ENCODE measurements at regions not wholly inside any gene's neighbourhood (a gene's known extent, or its start where the extent isn't known, plus 50 kb on each side); places are given as distances from the start of the nearest gene placed in this dataset.

DNA sequence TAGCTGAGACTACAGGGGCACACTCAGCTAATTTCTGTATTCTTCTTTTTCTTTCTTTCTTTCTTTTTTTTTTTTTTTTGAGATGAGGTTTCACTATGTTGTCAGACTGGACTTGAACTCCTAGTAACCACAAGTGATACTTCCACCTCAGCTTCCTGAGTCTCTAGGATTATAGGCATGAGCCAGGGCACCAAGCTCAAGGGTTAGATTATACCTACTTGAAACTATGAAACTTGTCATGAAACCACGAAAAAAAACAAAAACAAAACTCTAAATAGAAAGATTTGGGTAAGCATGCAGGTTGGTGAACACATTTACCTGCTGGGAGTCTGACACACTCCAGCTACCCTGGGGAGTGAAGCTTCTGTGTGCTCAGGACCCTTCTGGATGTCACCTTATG lies 2250.4 kb downstream of the MRPL39 start:
- Mint-ChIP-seq H3K36me3 (ENCODE audit: low read depth) (no peaks in the 10 kb centered on the region), H3K9me3 (ENCODE audit: low read depth) (peaks cover 39% of the 10 kb centered on the region), H3K4me3 (ENCODE audit: unreplicated experiment) (no peak overlapping the region), H3K27ac (ENCODE audit: unreplicated experiment) (no peak overlapping the region), H3K27me3 (ENCODE audit: low read depth) (no peaks in the 10 kb centered on the region), H3K4me1 (ENCODE audit: low read depth) (no peaks in the 10 kb centered on the region)
- TF ChIP-seq, protein P1, sequence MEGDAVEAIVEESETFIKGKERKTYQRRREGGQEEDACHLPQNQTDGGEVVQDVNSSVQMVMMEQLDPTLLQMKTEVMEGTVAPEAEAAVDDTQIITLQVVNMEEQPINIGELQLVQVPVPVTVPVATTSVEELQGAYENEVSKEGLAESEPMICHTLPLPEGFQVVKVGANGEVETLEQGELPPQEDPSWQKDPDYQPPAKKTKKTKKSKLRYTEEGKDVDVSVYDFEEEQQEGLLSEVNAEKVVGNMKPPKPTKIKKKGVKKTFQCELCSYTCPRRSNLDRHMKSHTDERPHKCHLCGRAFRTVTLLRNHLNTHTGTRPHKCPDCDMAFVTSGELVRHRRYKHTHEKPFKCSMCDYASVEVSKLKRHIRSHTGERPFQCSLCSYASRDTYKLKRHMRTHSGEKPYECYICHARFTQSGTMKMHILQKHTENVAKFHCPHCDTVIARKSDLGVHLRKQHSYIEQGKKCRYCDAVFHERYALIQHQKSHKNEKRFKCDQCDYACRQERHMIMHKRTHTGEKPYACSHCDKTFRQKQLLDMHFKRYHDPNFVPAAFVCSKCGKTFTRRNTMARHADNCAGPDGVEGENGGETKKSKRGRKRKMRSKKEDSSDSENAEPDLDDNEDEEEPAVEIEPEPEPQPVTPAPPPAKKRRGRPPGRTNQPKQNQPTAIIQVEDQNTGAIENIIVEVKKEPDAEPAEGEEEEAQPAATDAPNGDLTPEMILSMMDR (IDR thresholded peaks at IDR 0.05), result no peak
- DNase-seq (ENCODE audit: low spot score), result no peak

DNA sequence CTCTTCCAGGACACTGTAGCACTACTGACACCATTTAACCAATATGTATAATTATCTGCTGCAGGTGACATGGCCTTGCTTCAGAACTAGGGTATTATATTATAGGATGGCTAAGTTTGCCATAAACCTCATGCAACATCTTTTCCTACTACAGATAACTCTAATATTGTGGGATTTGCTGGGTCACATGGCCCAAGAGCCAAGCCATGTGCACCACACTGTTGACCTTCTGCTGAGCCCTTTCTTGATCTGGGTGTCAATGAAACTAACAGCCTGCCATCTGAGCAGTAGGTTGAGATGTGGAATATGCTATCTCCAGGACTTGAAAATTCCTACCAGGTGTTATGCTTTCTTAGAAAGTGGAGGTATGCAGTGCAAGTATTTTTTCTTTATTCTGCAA lies 2291.1 kb downstream of the MRPL39 start:
- Mint-ChIP-seq H3K4me1 (ENCODE audit: low read depth) (no peaks in the 10 kb centered on the region), H3K27me3 (ENCODE audit: low read depth) (no peaks in the 10 kb centered on the region), H3K36me3 (ENCODE audit: low read depth) (no peaks in the 10 kb centered on the region), H3K4me3 (ENCODE audit: unreplicated experiment) (no peak overlapping the region), H3K9me3 (ENCODE audit: low read depth) (peaks cover 24% of the 10 kb centered on the region), H3K27ac (ENCODE audit: unreplicated experiment) (no peak overlapping the region)
- TF ChIP-seq, protein P1 (IDR thresholded peaks at IDR 0.05), result no peak
- no peak for DNase-seq (ENCODE audit: low spot score)

DNA sequence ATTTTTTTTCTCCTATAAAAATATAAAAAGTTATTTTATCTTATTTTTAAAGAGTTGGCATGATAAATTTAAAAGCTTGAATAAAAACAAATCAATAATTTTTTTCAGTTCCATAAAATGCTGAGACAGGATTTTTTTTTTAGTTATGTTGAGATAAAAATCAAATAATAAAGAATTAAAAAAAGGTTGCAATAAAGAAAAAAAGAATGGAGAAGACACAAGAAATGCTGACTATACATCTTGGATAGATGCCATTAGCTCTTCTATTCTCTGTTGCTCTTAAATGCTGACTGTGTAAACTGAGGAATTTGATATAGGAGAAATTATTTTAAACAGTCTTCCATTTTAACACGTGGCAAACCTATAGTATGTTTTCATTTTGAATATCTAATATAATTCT lies 2298.5 kb downstream of the MRPL39 start:
- no peak for DNase-seq (ENCODE audit: low spot score)
- TF ChIP-seq, protein P1 (IDR thresholded peaks at IDR 0.05), result no peak
- H3K27ac Mint-ChIP-seq (ENCODE audit: unreplicated experiment), result no peak overlapping the region
- no peaks in the 10 kb centered on the region for H3K36me3 Mint-ChIP-seq (ENCODE audit: low read depth)
- H3K4me1 Mint-ChIP-seq (ENCODE audit: low read depth), result no peaks in the 10 kb centered on the region
- peaks cover 21% of the 10 kb centered on the region for H3K9me3 Mint-ChIP-seq (ENCODE audit: low read depth)
- no peak overlapping the region for H3K4me3 Mint-ChIP-seq (ENCODE audit: unreplicated experiment)
- H3K27me3 Mint-ChIP-seq (ENCODE audit: low read depth), result no peaks in the 10 kb centered on the region

DNA sequence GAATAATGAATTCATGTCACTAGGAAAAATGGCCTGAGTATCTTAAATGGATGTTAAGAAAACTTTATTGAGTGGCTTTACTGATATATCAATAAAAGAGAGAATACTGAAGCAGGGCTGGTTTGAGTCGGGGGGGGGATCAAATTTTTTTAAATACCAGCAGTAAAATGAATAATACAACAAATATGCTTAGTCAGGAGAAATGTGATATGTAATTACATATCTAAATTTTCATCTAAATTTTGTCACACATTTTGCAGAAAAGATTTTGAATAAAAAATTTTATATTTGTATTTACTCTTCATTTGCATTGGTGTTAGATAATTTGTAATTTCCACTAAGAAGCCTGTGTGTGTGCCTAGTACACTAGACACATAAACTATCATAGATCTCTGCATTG lies 2300.2 kb downstream of the MRPL39 start:
- Mint-ChIP-seq H3K36me3 (ENCODE audit: low read depth) (no peaks in the 10 kb centered on the region), H3K4me1 (ENCODE audit: low read depth) (no peaks in the 10 kb centered on the region), H3K27ac (ENCODE audit: unreplicated experiment) (no peak overlapping the region), H3K4me3 (ENCODE audit: unreplicated experiment) (no peak overlapping the region), H3K9me3 (ENCODE audit: low read depth) (peaks cover 28% of the 10 kb centered on the region), H3K27me3 (ENCODE audit: low read depth) (no peaks in the 10 kb centered on the region)
- TF ChIP-seq, protein P1 (IDR thresholded peaks at IDR 0.05), result no peak
- DNase-seq (ENCODE audit: low spot score), result no peak

DNA sequence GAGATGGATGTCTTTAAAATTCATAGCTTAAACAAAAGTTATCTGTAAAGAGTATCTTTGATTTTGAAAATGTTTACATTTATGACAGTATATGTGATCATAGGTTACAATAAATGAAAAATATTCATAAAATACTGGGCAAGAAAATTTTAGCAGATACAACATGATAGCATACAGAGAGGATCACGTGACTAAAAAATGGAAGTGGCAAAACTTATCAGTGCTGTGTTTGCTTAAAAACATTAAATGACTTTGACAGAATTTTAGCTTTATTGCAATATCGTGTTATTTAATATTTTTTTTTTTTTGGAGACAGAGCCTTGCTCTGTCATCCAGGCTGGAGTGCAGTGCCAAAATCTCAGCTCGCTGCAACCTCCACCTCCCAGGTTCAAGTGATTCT lies 2294.1 kb downstream of the NCAM2 start:
- no peak for DNase-seq (ENCODE audit: low spot score)
- H3K27me3 Mint-ChIP-seq (ENCODE audit: low read depth), result no peaks in the 10 kb centered on the region
- no peak overlapping the region for H3K27ac Mint-ChIP-seq (ENCODE audit: unreplicated experiment)
- TF ChIP-seq, protein P1 (IDR thresholded peaks at IDR 0.05), result no peak
- peaks cover 41% of the 10 kb centered on the region for H3K9me3 Mint-ChIP-seq (ENCODE audit: low read depth)
- no peaks in the 10 kb centered on the region for H3K4me1 Mint-ChIP-seq (ENCODE audit: low read depth)
- no peaks in the 10 kb centered on the region for H3K36me3 Mint-ChIP-seq (ENCODE audit: low read depth)
- H3K4me3 Mint-ChIP-seq (ENCODE audit: unreplicated experiment), result no peak overlapping the region

Data from chondrocyte (in vitro differentiated cells).